Astrocyte (in vitro differentiated cells and primary cell): ENCODE measurements at regions not wholly inside any gene's neighbourhood (a gene's known extent, or its start where the extent isn't known, plus 50 kb on each side); places are given as distances from the start of the nearest gene placed in this dataset.

Source experiments
- DNase-seq: peaks from one replicate; pipeline ENCODE4 v3.0.0-alpha.2; 2010; ENCODE audit warnings: low read depth
- FAIRE-seq: peaks from 2 replicates; lab custom pipeline; 2011; peaks lifted over from hg19 to GRCh38; lab: Jason Lieb, UNC
- H2AFZ ChIP-seq: 2 replicates; pipeline ENCODE4 v1.6.0; 2012; ENCODE audit warnings: low read depth, low read length, inconsistent platforms
- H3K27ac ChIP-seq: 2 replicates; pipeline ENCODE4 v1.5.1; 2011; ENCODE audit warnings: low read depth, low read length, inconsistent platforms
- H3K27me3 ChIP-seq: 2 replicates; pipeline ENCODE4 v1.6.0; 2011; ENCODE audit warnings: low read length, inconsistent platforms; ENCODE audit not compliant: insufficient read depth
- H3K36me3 ChIP-seq: 2 replicates; pipeline ENCODE4 v1.5.1; 2011; ENCODE audit warnings: low read length, inconsistent platforms; ENCODE audit not compliant: insufficient read depth
- H3K4me1 ChIP-seq: 2 replicates; pipeline ENCODE4 v1.5.1; 2011; ENCODE audit warnings: low read length, inconsistent platforms; ENCODE audit not compliant: insufficient read depth
- H3K4me2 ChIP-seq: 2 replicates; pipeline ENCODE4 v1.6.0; 2012; ENCODE audit warnings: low read length, inconsistent platforms
- H3K4me3 ChIP-seq: 2 replicates; pipeline ENCODE4 v1.5.1; 2011; ENCODE audit warnings: low read depth, mild to moderate bottlenecking, low read length, inconsistent platforms; ENCODE audit not compliant: insufficient read depth
- H3K79me2 ChIP-seq: 2 replicates; pipeline ENCODE4 v1.6.0; 2012; ENCODE audit warnings: mild to moderate bottlenecking, low read length, inconsistent platforms; ENCODE audit not compliant: insufficient read depth
- H3K9ac ChIP-seq: 2 replicates; pipeline ENCODE4 v1.6.0; 2012; ENCODE audit warnings: mild to moderate bottlenecking, low read length, inconsistent platforms
- H3K9me3 ChIP-seq: 2 replicates; pipeline ENCODE4 v1.5.1; 2012; ENCODE audit warnings: low read depth, mild to moderate bottlenecking, low read length, inconsistent platforms; ENCODE audit not compliant: insufficient read depth
- H4K20me1 ChIP-seq: 2 replicates; pipeline ENCODE4 v1.6.0; 2012; ENCODE audit warnings: low read length, inconsistent platforms; ENCODE audit not compliant: insufficient read depth
- H3K27ac Mint-ChIP-seq: one replicate; pipeline ENCODE4 v1.8.0; 2021; ENCODE audit warnings: mild to moderate bottlenecking, mixed read lengths; ENCODE audit not compliant: unreplicated experiment
- H3K27me3 Mint-ChIP-seq: one replicate; pipeline ENCODE4 v1.8.0; 2021; ENCODE audit warnings: low read depth, mixed read lengths; ENCODE audit not compliant: unreplicated experiment
- H3K36me3 Mint-ChIP-seq: one replicate; pipeline ENCODE4 v1.8.0; 2021; ENCODE audit warnings: low read depth, mixed read lengths; ENCODE audit not compliant: unreplicated experiment
- H3K4me1 Mint-ChIP-seq: one replicate; pipeline ENCODE4 v1.8.0; 2021; ENCODE audit warnings: low read depth, mixed read lengths; ENCODE audit not compliant: unreplicated experiment
- H3K4me3 Mint-ChIP-seq: one replicate; pipeline ENCODE4 v1.8.0; 2021; ENCODE audit warnings: mild to moderate bottlenecking, moderate library complexity, mixed read lengths; ENCODE audit not compliant: unreplicated experiment
- H3K9me3 Mint-ChIP-seq: one replicate; pipeline ENCODE4 v1.8.0; 2021; ENCODE audit warnings: mild to moderate bottlenecking, mixed read lengths; ENCODE audit not compliant: unreplicated experiment
- CTCF ChIP-seq: IDR thresholded peaks from 2 replicates; pipeline ENCODE4 v1.5.1; 2011; ENCODE audit warnings: low read depth, mild to moderate bottlenecking, inconsistent platforms, low read length, moderate library complexity; ENCODE audit not compliant: insufficient read depth
- EZH2 ChIP-seq: IDR thresholded peaks from 2 replicates; pipeline ENCODE4 v1.6.1; 2012; ENCODE audit warnings: mild to moderate bottlenecking, low read length, inconsistent platforms; ENCODE audit not compliant: insufficient read depth

DNA sequence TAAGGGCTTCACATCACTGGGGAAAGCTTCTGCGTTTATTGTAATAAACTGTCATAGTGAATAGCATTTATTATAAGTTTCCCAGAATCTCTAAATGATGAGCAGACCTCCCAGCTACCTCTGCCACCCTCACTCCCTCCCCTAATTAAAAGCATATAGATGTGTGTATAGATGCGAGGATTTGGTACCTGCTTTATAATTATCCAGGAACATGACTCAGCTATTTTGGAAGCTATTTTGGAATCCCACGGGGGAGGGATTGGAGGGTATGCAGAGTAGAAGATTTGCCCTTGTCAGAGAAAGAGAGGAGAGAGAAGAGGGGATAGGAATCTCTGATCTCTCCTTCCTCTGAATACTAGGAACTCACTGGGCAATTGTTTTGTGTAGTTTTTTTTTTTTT is 455.3 kb downstream of the ADRA2A start:
- no peak overlapping the region for H3K9ac ChIP-seq
- no peak overlapping the region for H3K27ac ChIP-seq
- H3K36me3 ChIP-seq = no peaks in the 10 kb centered on the region
- Mint-ChIP-seq H3K36me3 (no peaks in the 10 kb centered on the region), H3K9me3 (no peaks in the 10 kb centered on the region), H3K27me3 (no peaks in the 10 kb centered on the region), H3K4me1 (no peaks in the 10 kb centered on the region), H3K4me3 (no peak overlapping the region), H3K27ac (no peak overlapping the region)
- H3K79me2 ChIP-seq = no peaks in the 10 kb centered on the region
- H2AFZ ChIP-seq = no peak overlapping the region
- H4K20me1 ChIP-seq = no peaks in the 10 kb centered on the region
- DNase-seq = no peak
- H3K4me2 ChIP-seq = no peak overlapping the region
- no peak for TF ChIP-seq EZH2
- TF ChIP-seq CTCF = no peak
- H3K4me3 ChIP-seq = no peak overlapping the region
- H3K27me3 ChIP-seq = no peaks in the 10 kb centered on the region
- no peaks in the 10 kb centered on the region for H3K4me1 ChIP-seq
- no peaks in the 10 kb centered on the region for H3K9me3 ChIP-seq
- FAIRE-seq = no peak

DNA sequence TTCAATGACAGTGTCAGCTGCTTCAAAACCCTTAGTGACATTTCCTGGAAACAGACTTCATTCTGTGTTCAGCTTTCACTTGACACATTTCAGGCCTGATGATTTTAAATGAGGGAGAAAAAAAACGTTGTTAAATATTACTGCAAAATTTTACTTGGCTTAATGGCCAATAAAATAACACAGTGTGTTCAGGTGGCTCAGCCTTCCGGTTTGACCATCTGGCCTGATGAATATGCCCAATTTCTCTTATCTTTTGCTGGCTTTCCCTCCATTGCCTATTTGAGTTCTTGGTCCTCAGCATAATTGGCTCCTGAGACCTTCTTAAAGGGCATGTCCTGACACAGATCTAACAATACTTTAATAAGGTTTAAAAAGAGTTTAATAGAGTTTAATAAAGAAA is 462.4 kb downstream of the ADRA2A start:
- DNase-seq (no peak), FAIRE-seq (no peak)
- H3K4me3 ChIP-seq = no peak overlapping the region
- H3K4me1 Mint-ChIP-seq = peaks cover 4% of the 10 kb centered on the region
- H3K79me2 ChIP-seq = no peaks in the 10 kb centered on the region
- H3K27me3 ChIP-seq = no peaks in the 10 kb centered on the region
- no peaks in the 10 kb centered on the region for H3K9me3 ChIP-seq
- no peak overlapping the region for H3K27ac Mint-ChIP-seq
- no peak overlapping the region for H3K4me2 ChIP-seq
- H3K36me3 Mint-ChIP-seq = no peaks in the 10 kb centered on the region
- H3K9ac ChIP-seq = no peak overlapping the region
- TF ChIP-seq CTCF (no peak), EZH2 (no peak)
- H3K27ac ChIP-seq = no peak overlapping the region
- H2AFZ ChIP-seq = no peak overlapping the region
- H3K4me3 Mint-ChIP-seq = no peak overlapping the region
- H4K20me1 ChIP-seq = no peaks in the 10 kb centered on the region
- no peaks in the 10 kb centered on the region for H3K36me3 ChIP-seq
- H3K27me3 Mint-ChIP-seq = no peaks in the 10 kb centered on the region
- no peaks in the 10 kb centered on the region for H3K9me3 Mint-ChIP-seq
- no peaks in the 10 kb centered on the region for H3K4me1 ChIP-seq

- H3K36me3 Mint-ChIP-seq = no peaks in the 10 kb centered on the region
- H3K9me3 Mint-ChIP-seq = no peaks in the 10 kb centered on the region
- Histone ChIP-seq H3K9ac (no peak overlapping the region), H3K9me3 (no peaks in the 10 kb centered on the region), H3K27ac (no peak overlapping the region), H4K20me1 (no peaks in the 10 kb centered on the region), H3K4me2 (no peak overlapping the region), H2AFZ (no peak overlapping the region), H3K4me1 (no peaks in the 10 kb centered on the region), H3K27me3 (no peaks in the 10 kb centered on the region), H3K4me3 (no peak overlapping the region), H3K79me2 (no peaks in the 10 kb centered on the region), H3K36me3 (no peaks in the 10 kb centered on the region)
- no peak for DNase-seq
- no peak overlapping the region for H3K4me3 Mint-ChIP-seq
- peaks cover 4% of the 10 kb centered on the region for H3K4me1 Mint-ChIP-seq
- TF ChIP-seq CTCF (no peak), EZH2 (no peak)
- no peaks in the 10 kb centered on the region for H3K27me3 Mint-ChIP-seq
- no peak for FAIRE-seq
- no peak overlapping the region for H3K27ac Mint-ChIP-seq
Observed at GRCh38 chr10:111543854-111544253, 467.0 kb downstream of the ADRA2A start.
